EH (cell line): ENCODE measurements at regions not wholly inside any gene's neighbourhood (a gene's known extent, or its start where the extent isn't known, plus 50 kb on each side); places are given as distances from the start of the nearest gene placed in this dataset.

Experiments used
- DNase-seq: peaks from one replicate; pipeline ENCODE4 v3.0.0-alpha.2; 2015; ENCODE audit warnings: low read depth

GRCh38 chr11:19519912-19520641 is 192.6 kb upstream of the NAV2 start:
- peak; percentile 31 for DNase-seq

DNA sequence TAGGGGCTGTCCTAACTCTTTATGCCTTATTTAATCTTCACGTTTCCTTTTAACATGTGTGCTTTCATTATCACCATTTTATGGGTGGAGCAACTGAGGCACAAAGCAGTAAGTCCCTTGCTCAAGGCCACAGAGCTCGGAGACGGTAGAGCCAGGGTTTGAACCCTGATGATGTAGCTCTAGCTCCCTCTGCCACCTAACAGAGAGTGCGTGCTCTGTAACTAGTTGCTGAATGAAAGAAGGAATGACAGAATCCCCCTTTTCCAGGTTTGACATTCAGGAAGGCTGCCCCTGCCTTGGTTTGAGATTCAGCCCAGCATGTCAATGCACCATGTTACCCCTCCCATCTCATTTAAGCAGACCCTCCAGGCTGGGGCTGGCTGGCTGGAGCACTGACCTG is 193.3 kb upstream of the NAV2 start:
- DNase-seq = no peak

GRCh38 chr11:19513253-19513652 is 199.4 kb upstream of the NAV2 start:
- no peak for DNase-seq

- no peak for DNase-seq
Measured at GRCh38 chr11:19512618-19513017, 200.0 kb upstream of the NAV2 start.

- no peak for DNase-seq
Measured at GRCh38 chr11:19511413-19512183, 201.0 kb upstream of the NAV2 start.

DNA sequence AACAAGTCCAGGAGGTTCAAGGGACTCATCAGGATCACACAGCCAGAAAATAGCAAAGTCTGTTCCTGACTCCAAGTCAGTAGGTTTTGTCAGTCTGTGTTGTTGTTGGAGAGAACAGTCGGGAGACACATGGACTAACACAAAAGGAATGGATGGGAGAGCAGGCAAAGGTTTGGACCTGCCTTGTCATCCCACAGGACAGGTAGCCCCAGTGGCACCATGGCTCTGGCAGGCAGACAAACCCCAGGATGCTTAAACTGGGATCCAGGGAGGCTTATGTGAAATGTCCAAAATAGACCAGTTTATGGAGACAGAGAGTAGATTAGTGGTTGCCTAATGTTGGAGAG is 201.6 kb upstream of the NAV2 start:
- DNase-seq = no peak

DNA sequence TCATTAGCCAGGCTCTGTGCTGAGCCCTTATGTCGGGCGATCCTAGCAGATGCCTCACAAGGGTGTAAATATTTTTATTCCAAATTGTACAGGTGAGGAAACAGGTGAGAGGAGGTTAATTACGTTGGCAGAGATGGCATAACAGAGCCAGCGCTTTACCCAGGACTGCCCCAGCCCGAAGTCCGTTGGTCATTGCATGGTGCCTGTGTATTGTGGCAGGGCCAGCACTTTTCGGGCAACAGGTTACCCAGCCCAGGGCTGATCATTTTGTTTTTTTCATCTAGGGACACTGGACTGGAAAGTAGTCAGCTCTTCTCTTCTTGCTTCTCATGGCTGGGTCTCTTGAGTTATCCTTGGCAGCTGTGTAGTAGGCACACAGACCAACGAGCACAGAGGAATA is 202.2 kb upstream of the NAV2 start:
- DNase-seq = no peak

DNA sequence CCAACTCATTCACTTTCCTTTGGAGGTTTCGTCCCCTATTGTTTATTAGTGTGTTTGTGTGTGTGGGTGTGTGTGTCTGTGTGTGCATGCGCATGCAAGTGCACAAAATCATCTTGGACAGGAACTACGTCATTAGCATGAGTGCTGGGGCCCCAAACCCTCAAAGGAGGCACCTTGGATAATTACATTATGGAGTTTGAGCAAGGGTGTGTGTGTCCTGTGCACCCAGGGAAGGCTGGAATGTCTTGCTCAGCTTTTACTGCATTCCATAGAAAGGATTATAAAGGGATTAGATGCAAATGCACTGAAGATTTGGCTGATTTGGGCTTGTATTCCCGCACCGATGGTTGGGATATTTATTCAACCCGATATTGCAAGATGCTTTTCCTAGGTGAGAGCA is 203.4 kb upstream of the NAV2 start:
- DNase-seq = no peak

- DNase-seq = peak; percentile 19
Measured at GRCh38 chr11:19508165-19508564, 204.5 kb upstream of the NAV2 start.

DNA sequence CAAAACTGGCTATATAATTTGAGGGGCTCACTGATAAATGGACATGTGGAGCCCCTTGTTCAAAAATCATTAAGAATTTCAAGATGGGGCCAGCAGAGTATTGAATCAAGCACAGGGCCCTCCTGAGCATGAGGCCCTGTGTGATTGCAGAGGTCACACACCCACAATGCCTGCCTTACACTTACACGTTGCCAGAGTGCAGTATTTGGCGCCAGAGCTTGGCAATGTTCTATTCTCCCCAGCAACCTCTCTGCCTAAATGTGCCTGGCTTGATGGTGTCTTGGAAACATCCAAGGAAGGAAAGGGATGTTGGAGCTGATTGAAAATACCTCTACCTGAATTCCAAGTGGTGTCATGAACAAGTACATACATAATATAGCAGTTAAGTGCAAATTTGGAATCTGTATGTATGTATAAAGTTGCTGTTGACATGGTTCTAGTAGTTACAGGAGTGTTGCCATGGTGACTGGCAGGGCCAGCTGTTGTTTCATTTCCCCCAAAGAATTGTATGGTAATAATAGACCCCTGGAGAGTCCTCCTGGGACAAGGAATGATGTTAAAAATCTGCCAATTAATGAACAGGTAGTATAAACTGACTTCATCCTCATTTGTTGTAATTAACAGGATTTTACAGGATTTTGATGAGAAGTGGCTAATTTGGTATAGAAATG is 205.7 kb upstream of the NAV2 start:
- DNase-seq = no peak

DNA sequence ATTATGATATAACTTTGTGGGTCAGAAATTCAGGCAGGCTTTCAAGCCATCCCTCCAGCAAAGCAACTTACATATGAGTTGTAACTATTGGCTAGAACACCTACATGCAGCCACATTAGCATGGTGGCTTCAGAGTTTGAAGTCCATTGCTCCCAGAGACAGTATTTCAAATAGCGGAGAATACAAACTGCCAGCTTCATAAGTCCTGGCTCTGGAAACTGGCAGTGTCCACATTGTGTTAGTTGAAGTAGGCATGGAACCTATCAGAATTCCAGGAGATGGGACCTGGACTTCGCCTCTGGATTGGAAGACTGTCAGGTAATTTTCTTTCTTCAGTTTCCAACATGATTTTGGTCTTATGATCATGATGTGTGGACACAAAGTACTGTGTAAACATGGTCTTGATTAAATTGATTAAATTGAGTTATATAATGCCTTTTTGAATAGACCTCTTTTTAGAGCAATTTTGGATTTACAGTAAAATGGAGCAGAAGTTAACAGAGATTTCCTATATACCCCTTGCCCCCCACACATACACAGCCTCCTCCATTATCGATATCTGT is 209.9 kb upstream of the NAV2 start:
- no peak for DNase-seq

GRCh38 chr11:19501631-19502030 is 211.0 kb upstream of the NAV2 start:
- no peak for DNase-seq

DNA sequence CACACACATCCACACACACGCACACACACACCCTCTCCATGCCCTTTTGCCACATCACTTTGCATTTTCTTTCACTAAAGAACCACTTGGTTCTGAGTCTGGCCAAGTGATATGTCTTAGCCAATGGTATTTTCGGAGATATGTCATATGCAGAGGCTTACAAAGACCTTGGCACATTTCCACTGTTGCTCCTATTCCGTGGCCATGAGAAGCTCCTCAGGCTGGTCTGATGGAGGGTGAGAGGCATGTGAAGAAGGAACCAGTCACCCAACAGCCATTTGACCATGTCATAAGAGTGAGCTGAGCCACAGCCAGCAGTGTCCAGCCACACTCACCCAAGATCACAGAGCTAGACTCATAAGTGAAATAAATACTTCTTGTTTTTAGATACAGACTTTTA is 212.6 kb upstream of the NAV2 start:
- peak; percentile 31 for DNase-seq

GRCh38 chr11:19499026-19499669 is 213.5 kb upstream of the NAV2 start:
- DNase-seq = peak; percentile 3

DNA sequence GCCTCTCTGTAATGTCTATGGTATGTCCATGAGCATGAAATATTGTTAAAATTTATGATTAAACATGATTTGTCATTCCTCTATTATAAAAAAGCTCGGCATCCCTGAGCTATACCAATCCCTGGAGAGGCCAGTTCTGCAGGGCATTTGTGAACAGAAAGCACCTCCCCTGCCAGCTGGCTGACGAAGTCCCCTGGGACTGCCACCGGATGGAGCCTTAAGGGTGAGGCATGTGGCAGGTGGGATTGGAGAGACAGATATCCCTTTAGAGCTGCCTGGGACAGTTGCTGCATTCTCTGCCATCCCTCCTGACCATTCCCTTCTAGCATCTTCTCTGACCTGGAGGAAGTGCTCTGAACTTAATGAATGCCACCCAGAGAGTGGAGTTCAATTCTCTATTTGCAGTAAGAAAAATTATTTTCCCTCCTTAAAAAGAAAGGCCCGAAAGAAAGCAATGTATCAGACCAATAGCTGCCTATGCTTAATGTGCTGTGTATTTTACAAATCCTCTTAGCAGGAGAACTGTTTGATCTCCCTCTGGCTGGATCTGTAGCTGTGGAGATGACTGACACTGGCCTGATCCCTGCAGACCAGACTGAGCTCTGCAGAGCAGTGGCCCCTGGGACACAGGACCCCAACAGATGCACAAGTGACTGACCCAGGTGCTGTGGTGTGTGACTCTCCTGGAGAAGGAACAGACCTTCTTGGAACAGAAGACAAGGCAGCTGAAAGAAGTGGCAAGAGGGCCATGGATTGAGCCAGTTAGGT is 219.0 kb upstream of the NAV2 start:
- no peak for DNase-seq

GRCh38 chr11:19482319-19483100 is 230.1 kb upstream of the NAV2 start:
- DNase-seq = no peak

DNA sequence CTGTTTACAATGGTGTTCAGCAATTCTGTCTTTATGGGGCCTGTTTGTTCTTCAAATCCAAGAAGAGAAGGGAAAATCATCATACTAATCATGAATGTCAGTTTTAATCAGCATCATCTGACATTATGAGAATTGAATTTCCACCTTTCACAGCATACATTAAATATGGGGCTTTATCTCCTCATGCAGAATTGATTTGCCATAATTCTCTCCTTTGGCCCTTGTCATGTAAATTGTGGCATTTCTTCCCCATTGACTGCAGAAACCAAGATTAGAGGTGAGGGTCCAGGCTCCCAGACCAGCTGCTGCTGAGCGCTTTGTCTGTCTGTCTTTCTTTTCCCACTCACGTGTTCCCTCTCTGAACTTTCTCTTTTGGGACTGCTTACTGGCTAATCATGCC is 232.1 kb upstream of the NAV2 start:
- DNase-seq = no peak

- DNase-seq = no peak
Measured at GRCh38 chr11:19478891-19479290, 233.7 kb upstream of the NAV2 start.

- DNase-seq = no peak
Measured at GRCh38 chr11:19474954-19475721, 234.4 kb upstream of the E2F8 start.

- no peak for DNase-seq
Measured at GRCh38 chr11:19474211-19474610, 233.5 kb upstream of the E2F8 start.
